Kidney (tissue), 13 donors: ENCODE measurements at regions not wholly inside any gene's neighbourhood (a gene's known extent, or its start where the extent isn't known, plus 50 kb on each side); places are given as distances from the start of the nearest gene placed in this dataset.

Experiments used
- DNase-seq, 5 donors: peaks; one replicate each; pipeline ENCODE4 v3.0.0-alpha.2; 2013 to 2020
- FAIRE-seq: peaks from 2 replicates; lab custom pipeline; 2012; peaks lifted over from hg19 to GRCh38; lab: Jason Lieb, UNC
- H3K27ac ChIP-seq, 2 donors: one replicate each; pipeline ENCODE4 v1.7.0; 2013; ENCODE audit warnings: low read depth in 2 of 2, low read length in 2 of 2, inconsistent platforms in 1 of 2
- H3K27me3 ChIP-seq: one replicate; pipeline ENCODE4 v1.7.1; 2013; ENCODE audit warnings: low read length, inconsistent platforms; ENCODE audit not compliant: control insufficient read depth, insufficient read depth
- H3K36me3 ChIP-seq, 3 donors: one replicate each; pipeline versions ENCODE4 v1.7.0 to v1.7.1; 2013; ENCODE audit warnings: low read length in 3 of 3, control low read depth in 1 of 3, inconsistent platforms in 1 of 3; ENCODE audit not compliant: insufficient read depth in 3 of 3, control insufficient read depth in 2 of 3
- H3K4me1 ChIP-seq, 3 donors: one replicate each; pipeline versions ENCODE4 v1.7.0 to v1.7.1; 2013; ENCODE audit warnings: low read length in 3 of 3, inconsistent platforms in 1 of 3, low read depth in 1 of 3; ENCODE audit not compliant: control insufficient read depth in 2 of 3, insufficient read depth in 2 of 3
- H3K4me3 ChIP-seq, 3 donors: one replicate each; pipeline versions ENCODE4 v1.7.0 to v1.8.1; 2013; ENCODE audit warnings: low read length in 3 of 3, control low read depth in 1 of 3, inconsistent platforms in 1 of 3
- H3K9ac ChIP-seq, 3 donors: one replicate each; pipeline versions ENCODE4 v1.7.0 to v1.7.1; 2013; ENCODE audit warnings: low read length in 3 of 3, control low read depth in 1 of 3, inconsistent platforms in 1 of 3
- H3K9me3 ChIP-seq, 3 donors: one replicate each; pipeline versions ENCODE4 v1.7.0 to v1.7.1; 2013; ENCODE audit warnings: low read length in 3 of 3, control low read depth in 1 of 3, inconsistent platforms in 1 of 3; ENCODE audit not compliant: control insufficient read depth in 2 of 3, insufficient read depth in 1 of 3
- CTCF ChIP-seq: IDR thresholded peaks from 3 replicates; pipeline ENCODE4 v1.5.1; 2012; ENCODE audit warnings: mild to moderate bottlenecking, moderate library complexity, borderline replicate concordance; ENCODE audit not compliant: insufficient read depth; ENCODE audit errors: extremely low read depth
- intact Hi-C: fragments of 100-400 bp; cut with DNase I; formaldehyde crosslinking; loops from one replicate; pipeline ENCODE4 v1.11.1; 2022
- donor health status: control.
- donor health status: control.
- donor health status: control.
- donor health status: control.
- donor health status: control.
- donor health status: DM: yes; HTN: yes; CAD: no.
- donor health status: Normal renal cell carcinoma (clear cell type).

GRCh38 chr2:60379216-60379615 lies 174.2 kb downstream of the BCL11A start:
- Histone ChIP-seq H3K9ac (no peak overlapping the region), H3K27ac (no peak overlapping the region), H3K9me3 (no peaks in the 10 kb centered on the region), H3K36me3 (no peaks in the 10 kb centered on the region), H3K4me1 (no peaks in the 10 kb centered on the region), H3K4me3 (no peak overlapping the region), H3K27me3 (no peaks in the 10 kb centered on the region)
- intact Hi-C loops = no loop called here
- no peak for FAIRE-seq
- no peak for TF ChIP-seq CTCF
- DNase-seq = no peak

GRCh38 chr2:60377825-60378224 lies 175.6 kb downstream of the BCL11A start:
- Histone ChIP-seq H3K27ac (no peak overlapping the region), H3K4me1 (no peaks in the 10 kb centered on the region), H3K4me3 (no peak overlapping the region), H3K9me3 (no peaks in the 10 kb centered on the region), H3K36me3 (no peaks in the 10 kb centered on the region), H3K27me3 (no peaks in the 10 kb centered on the region), H3K9ac (no peak overlapping the region)
- intact Hi-C loops = no loop called here
- no peak for FAIRE-seq
- no peak for DNase-seq
- TF ChIP-seq CTCF = no peak

GRCh38 chr2:60376252-60376651 lies 177.2 kb downstream of the BCL11A start:
- DNase-seq = no peak
- FAIRE-seq = no peak
- H3K4me1 ChIP-seq = no peaks in the 10 kb centered on the region
- intact Hi-C loops = no loop called here
- no peak overlapping the region for H3K9ac ChIP-seq
- H3K4me3 ChIP-seq = no peak overlapping the region
- H3K27me3 ChIP-seq = no peaks in the 10 kb centered on the region
- no peak for TF ChIP-seq CTCF
- H3K27ac ChIP-seq = no peak overlapping the region
- no peaks in the 10 kb centered on the region for H3K9me3 ChIP-seq
- H3K36me3 ChIP-seq = no peaks in the 10 kb centered on the region

- H3K27me3 ChIP-seq = no peaks in the 10 kb centered on the region
- DNase-seq (no peak), FAIRE-seq (no peak)
- H3K36me3 ChIP-seq = no peaks in the 10 kb centered on the region
- H3K9me3 ChIP-seq = no peaks in the 10 kb centered on the region
- no peak for TF ChIP-seq CTCF
- intact Hi-C loops = no loop called here
- no peak overlapping the region for H3K4me3 ChIP-seq
- H3K4me1 ChIP-seq = no peaks in the 10 kb centered on the region
- H3K27ac ChIP-seq = no peak overlapping the region
- no peak overlapping the region for H3K9ac ChIP-seq
Observed at GRCh38 chr2:60371681-60372080, 181.8 kb downstream of the BCL11A start.
